GM21423 (cell line): ENCODE measurements at regions not wholly inside any gene's neighbourhood (a gene's known extent, or its start where the extent isn't known, plus 50 kb on each side); places are given as distances from the start of the nearest gene placed in this dataset.

Source experiments
- ATAC-seq: cut with Tn5 transposase; IDR thresholded peaks from one replicate; pipeline ENCODE4 v1.9.1; 2021; ENCODE audit warnings: mild to moderate bottlenecking, moderate library complexity; ENCODE audit not compliant: unreplicated experiment

DNA sequence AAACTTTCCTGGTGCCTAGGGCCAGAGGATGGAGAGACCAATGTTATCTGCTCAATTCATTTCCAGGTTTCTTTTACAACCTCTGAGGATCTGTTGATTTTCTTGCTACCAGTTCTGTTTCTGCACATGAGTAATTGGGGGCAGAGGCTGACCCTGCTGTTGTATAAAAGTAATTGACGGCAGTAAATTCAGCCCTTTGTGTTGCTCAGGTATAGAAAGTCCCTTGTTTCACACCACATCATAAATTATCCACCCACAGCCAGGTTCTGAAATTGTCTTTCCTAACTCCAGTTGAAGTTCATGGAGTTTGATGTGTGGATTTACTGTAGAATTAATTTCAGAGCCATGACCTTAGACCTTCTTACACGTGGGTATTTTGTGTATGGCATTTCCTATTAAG, 107.4 kb upstream of the GRIK2 start:
- ATAC-seq, result no peak

DNA sequence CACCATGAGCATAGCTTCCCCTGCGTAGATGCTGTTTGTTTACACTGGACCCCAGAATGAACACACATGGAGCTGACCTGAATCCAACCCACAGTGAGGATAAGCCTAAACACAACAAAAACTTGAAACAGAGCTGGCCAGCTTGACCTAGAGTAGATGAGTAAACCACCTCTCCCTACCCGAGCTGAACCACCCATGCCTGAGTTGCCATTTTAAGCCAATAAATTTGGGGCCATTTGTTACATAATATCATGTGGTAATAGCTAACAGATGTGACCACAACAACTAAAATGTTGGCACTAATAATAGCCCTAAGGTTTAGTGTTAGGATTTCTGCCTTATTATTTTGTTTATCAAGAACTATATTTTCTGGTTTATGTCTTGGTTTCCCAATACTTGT, 103.2 kb upstream of the GRIK2 start:
- ATAC-seq, result no peak

DNA sequence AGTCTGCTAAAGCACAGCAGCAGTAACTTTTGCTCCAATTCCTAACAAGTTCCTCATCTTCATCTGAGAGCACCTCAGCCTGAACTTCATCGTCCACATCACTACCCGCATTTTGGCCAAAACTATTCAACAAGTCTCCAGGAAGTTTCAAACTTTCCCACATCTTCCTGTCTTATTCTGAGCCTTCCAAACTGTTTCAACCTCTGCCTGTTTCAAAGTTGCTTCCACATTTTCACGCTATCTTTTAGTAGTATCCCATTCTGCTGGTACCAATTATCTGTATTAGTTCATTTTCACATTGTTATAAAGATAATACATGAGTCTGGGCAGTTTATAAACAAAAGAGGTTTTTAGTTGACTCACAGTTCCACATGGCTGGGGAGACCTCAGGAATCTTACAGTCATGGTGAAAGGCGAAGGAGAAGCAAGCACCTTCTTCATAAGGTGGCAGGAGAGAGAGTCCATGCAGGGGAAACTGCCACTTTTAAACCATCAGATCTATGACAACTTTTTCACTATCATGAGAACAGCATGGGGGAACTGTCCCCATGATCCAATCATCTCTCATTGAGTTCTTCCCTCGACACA, 99.4 kb upstream of the GRIK2 start:
- no peak for ATAC-seq

DNA sequence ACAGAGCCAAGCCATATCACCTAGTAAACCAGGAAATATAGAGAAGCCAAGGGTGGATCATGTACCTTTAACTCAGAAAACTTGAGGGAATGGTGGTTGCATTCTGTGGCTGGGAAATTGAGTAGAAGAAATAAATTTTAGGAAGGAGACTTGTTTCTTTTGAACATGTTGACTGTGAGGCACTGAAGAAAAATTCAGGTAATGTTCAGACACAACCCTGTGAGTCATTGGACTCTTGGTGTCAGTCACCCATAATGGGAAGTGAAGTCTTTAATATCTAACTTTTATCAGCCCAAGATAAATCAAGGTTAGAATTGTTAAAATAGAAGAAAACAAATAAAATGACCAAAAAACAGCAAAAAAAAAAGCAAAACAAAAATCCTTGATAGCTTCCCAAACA, 98.8 kb upstream of the GRIK2 start:
- no peak for ATAC-seq

DNA sequence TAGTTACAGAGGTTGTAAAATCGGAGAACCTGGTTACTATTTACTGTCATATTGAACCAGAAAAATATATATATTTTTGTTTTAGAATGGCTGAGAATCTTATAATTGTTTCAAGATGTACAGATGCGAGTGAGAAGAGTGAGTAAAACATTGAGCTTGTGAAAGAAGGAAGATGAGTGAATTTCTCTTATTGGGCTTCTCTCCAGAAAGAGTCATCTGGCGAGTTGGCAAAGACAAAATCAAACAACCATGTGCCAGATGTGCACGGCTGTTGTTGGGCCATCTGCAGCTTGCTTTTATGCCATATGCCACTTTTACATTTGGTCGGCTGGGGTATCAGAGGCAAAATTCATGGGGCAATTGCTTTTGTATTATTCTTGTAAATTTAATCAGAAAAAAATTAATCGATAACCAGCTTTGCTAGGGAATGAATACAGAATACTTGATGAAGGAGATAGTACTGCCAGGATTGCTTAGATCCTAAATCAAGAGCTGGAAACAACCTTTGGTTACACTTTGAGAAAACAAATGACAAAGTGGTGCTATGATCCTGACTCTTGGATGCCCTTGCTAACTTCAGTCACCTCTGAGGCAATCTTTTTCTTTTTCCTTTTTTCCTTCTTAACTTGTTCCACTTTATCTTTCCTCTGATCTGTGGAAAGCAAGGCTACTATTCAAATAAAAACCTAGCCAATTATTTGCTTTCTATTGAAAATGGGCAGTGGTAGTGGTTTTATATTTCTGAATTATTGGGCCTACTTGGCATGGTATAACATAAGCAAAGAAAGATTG, 97.1 kb upstream of the GRIK2 start:
- no peak for ATAC-seq

DNA sequence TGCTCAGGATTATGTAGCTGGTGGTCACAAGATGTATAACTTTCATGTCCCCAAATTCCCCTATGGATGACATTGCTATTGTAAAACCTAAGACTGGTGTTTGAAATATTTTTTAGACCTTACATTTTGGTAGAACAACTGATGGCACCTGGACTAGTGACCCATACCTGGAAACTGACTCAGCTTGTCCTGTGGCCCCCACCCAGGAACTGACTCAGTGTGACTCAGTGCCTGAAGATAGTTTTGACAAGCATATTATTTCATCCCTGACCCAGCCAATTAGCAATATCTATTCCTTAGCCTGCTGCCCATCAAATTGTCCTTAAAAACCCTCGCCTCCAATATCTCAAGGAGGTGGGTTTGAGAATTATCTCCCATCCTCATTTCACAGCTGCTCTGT, 90.9 kb upstream of the GRIK2 start:
- no peak for ATAC-seq

DNA sequence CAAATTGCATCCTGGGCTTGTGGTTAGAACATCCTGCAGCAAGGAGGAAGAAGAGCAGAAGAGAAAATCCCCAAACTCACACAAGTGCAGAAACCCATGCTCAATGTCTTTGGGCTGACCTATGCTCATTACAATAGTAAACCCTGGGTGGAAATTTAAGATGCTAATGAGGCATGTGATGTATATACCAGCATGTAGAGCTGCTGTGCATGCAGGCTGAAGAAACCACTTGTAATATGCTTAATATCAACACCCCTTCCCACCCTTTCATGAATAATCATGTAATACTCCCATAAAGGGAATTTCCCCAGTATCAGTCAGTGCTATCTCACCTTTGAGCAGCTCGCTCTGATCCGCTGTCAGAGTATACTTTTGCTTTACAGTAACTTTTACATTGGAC, 90.0 kb upstream of the GRIK2 start:
- no peak for ATAC-seq

DNA sequence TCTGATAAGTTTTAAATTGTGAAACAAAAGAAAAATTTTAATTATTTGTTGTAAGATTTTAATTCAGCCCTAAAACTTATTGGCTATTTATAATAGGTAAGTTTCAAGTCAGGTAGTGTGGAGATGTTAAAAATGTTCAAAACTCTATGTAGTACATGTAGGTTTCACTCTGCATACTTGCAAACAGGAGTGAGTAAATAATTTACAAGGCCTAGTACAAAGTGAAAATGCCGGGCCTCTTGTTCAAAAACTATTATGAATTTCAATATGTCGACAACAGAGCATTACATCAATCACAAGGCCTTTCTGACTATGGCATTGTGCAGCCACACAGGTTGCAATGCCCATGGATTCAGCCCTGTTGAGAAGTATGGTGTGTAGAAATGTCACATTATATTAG, 80.9 kb upstream of the GRIK2 start:
- no peak for ATAC-seq

DNA sequence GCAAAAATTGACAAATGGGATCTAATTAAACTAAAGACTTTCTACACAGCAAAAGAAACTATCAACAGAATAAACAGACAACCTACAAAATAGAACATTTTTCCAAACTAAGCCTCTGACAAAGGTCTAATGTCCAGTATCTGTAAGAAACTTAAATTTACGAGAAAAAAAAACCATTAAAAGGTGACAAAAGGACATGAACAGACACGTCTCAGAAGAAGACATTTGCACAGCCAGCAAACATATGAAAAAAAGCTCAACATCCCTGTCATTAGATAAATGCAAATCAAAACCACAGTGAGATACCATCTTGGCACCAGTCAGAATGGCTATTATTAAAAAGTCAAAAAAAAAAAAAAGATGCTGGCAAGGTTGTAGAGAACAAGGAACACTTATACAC, 70.6 kb upstream of the GRIK2 start:
- ATAC-seq, result no peak

DNA sequence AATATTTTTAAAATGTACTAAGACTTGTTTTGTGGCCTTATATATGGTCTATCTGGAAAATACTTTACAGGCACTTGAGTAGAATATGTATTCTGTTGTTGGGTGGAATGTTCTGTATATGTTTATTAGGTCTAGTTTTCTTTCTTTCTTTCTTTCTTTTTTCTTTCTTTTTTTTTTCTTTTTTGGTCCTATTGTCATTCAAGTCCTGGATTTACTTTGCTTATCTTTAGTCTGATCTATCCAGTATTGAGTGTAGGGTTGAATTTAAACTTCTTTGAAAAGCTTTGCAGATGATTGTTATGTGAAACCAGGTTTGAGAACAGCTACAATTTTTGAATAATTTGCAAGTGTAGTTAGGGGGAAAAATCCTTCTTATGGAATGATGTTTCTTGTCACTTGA, 67.1 kb upstream of the GRIK2 start:
- ATAC-seq, result no peak

DNA sequence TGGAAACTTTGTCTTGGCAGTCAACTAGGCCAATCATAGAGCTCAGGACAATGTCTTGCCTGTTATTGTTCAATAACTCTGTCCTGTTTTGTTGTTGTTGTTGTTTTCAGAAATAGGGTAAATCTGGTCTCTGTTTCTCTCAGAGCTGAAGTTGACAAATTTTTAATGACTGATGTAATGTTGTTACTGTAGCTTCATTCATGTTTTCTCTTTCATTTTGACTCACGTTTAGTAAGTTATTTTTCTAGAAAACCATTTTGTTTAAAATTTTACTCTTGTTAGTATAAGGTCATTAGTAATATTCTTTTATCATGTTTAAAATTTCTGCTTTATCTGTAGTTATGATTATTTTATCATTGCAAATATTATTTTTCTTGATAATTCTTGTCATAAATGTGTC, 51.6 kb upstream of the GRIK2 start:
- no peak for ATAC-seq
